Adrenal gland (tissue), 9 donors: ENCODE measurements at regions not wholly inside any gene's neighbourhood (a gene's known extent, or its start where the extent isn't known, plus 50 kb on each side); places are given as distances from the start of the nearest gene placed in this dataset.

Experiments used
- DNase-seq, 7 donors: peaks; one replicate each; pipeline ENCODE4 v3.0.0-alpha.2; 2019 to 2020
- H3K27ac ChIP-seq, 5 donors: fragments of 200-600 bp; sonication (generic) in 4 of 5; 1 replicate in 3 of 5; 2 replicates in 2 of 5; pipeline versions ENCODE4 v1.5.1 to v1.8.0; 2016 to 2020; ENCODE audit warnings: mild to moderate bottlenecking in 1 of 5
- H3K27me3 ChIP-seq: fragments of 200-600 bp; 2 replicates; pipeline ENCODE4 v1.8.0; 2021
- H3K36me3 ChIP-seq, 2 donors: fragments of 200-600 bp; replicated peaks in 1 of 2; 1 replicate in 1 of 2; 2 replicates in 1 of 2; pipeline versions ENCODE4 v1.5.1 to v1.8.0; 2018 to 2022
- H3K4me1 ChIP-seq, 2 donors: fragments of 200-600 bp; replicated peaks in 1 of 2; 1 replicate in 1 of 2; 2 replicates in 1 of 2; pipeline versions ENCODE4 v1.5.1 to v1.8.0; 2018 to 2021
- H3K4me3 ChIP-seq, 4 donors: fragments of 200-600 bp; sonication (generic) in 3 of 4; one replicate each; pipeline ENCODE4 v1.5.1; 2016 to 2018
- H3K9me3 ChIP-seq, 3 donors: fragments of 200-600 bp; sonication (generic) in 1 of 3; replicated peaks in 1 of 3; 1 replicate in 2 of 3; 2 replicates in 1 of 3; pipeline versions ENCODE4 v1.5.1 to v1.8.0; 2016 to 2021
- CTCF ChIP-seq, 6 experiments: fragments of 450-650 bp in 4 of 6; fragments of 200-600 bp in 2 of 6; sonication (generic) in 1 of 6; IDR thresholded peaks; 1 replicate in 5 of 6; 2 replicates in 1 of 6; pipeline versions ENCODE4 v1.5.1 to v1.8.0; 2016 to 2021; ENCODE audit warnings: antibody characterized with exemption in 6 of 6, mild to moderate bottlenecking in 2 of 6, moderate library complexity in 1 of 6
- POLR2A ChIP-seq, 2 donors: fragments of 450-650 bp; IDR thresholded peaks; one replicate each; pipeline ENCODE4 v1.6.1; 2017; ENCODE audit warnings: antibody characterized with exemption in 2 of 2, mild to moderate bottlenecking in 2 of 2, moderate library complexity in 1 of 2
- WGBS, 4 donors: extraction: QIAGEN DNeasy Blood & Tissue Kit in 2 of 4; methylation state at CpG; one replicate each; pipeline versions ENCODE4 v1.1.5 to v1.1.7; 2013 to 2017; 5-methylcytosine and 5-hydroxymethylcytosine counted together
- intact Hi-C, 2 donors: fragments of 100-400 bp; cut with DNase I; formaldehyde crosslinking; loops; one replicate each; pipeline versions ENCODE4 v1.14.1 to v1.15.0; 2022 to 2023
- donor health status: healthy with polysubstance abuse.
- donor health status: Bipolar disorder and iron deficiency.
- donor health status: DM: yes; HTN: yes; CAD: no.
- donor health status: DM: no; HTN: no; CAD: no.
- donor health status: DM: no; HTN: no; CAD: no.

- intact Hi-C loops: no loop called here
- WGBS, 4 donors: 89 to 94% (median 91%) methylated on average over 2 of the region's 2 CpGs
- Histone ChIP-seq H3K4me3 (no peak overlapping the region), H3K36me3 (no peaks in the 10 kb centered on the region), H3K9me3 (no peaks in the 10 kb centered on the region), H3K27me3 (no peaks in the 10 kb centered on the region), H3K27ac (no peak overlapping the region), H3K4me1 (no peaks in the 10 kb centered on the region)
- no peak for DNase-seq
- no peak for TF ChIP-seq POLR2A (IDR thresholded peaks at IDR 0.05)
- no peak for TF ChIP-seq CTCF (IDR thresholded peaks at IDR 0.05)
Measured at GRCh38 chr3:189025866-189026265, 145.9 kb upstream of the TPRG1 start.

- Histone ChIP-seq H3K27ac (no peak overlapping the region), H3K9me3 (no peaks in the 10 kb centered on the region), H3K36me3 (no peaks in the 10 kb centered on the region), H3K4me3 (no peak overlapping the region), H3K27me3 (no peaks in the 10 kb centered on the region), H3K4me1 (no peaks in the 10 kb centered on the region)
- WGBS, 4 donors: 90 to 96% (median 94%) methylated on average over 4 of the region's 4 CpGs
- TF ChIP-seq CTCF (IDR thresholded peaks at IDR 0.05) (no peak), POLR2A (IDR thresholded peaks at IDR 0.05) (no peak)
- DNase-seq: no peak
- intact Hi-C loops: no loop called here
Measured at GRCh38 chr3:189027626-189028155, 144.1 kb upstream of the TPRG1 start.

DNA sequence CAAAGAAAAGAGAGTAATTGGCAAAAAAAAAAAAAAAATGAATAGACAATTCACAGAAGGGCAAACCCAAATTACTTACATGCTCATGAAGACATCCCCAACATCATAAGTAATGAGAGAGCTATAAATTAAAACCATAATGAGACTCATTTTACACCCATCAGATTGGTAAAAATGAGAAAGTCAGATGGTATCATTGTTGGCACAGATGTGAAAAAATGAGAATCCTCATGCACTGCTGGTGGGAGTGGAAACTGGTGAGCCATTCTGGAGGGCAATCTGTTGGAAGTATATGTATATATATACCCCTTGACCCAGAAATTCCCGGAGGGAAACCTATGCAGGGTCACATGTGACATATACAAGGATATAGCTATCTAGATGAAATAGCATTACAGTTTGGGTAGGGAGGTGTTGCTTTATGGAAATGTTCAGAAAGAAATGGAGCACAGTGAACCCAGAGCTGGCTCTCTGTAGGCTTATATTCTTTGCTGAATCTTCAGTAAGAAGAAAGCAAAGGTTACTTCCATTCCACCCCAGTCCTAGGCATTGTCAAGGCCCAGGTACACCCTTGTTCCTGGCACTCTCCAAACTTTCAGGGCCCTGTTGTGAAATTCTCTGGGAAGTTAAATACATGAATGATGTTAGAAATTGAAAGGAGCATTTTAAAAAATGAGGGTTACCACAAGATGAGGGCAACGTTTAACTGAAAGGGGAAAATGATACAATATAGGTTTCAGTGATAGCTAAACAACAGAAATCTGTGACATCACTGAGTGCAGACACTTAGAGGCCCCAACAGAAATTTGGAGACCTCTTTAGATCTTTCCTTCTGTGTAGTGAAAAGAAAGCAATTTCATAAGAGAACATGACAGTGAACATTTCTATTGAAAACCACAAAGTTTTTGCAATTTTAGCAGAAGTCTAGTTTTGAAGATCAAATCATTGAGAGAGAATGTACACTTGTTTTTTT, 132.7 kb upstream of the TPRG1 start:
- H3K27ac ChIP-seq: no peak overlapping the region

More for the DNA sequence above, 132.7 kb upstream of the TPRG1 start:
- no peaks in the 10 kb centered on the region for H3K27me3 ChIP-seq
- no peaks in the 10 kb centered on the region for H3K4me1 ChIP-seq
- no peak for TF ChIP-seq POLR2A (IDR thresholded peaks at IDR 0.05)
- no peak for TF ChIP-seq CTCF (IDR thresholded peaks at IDR 0.05)
- DNase-seq: no peak
- peaks cover 0 to 4% (median 0%) of the 10 kb centered on the region in 3 donors for H3K9me3 ChIP-seq
- H3K36me3 ChIP-seq: no peaks in the 10 kb centered on the region
- 68 to 76% (median 74%) methylated on average over 2 of the region's 2 CpGs for WGBS, 4 donors
- intact Hi-C loops: no loop called here
- no peak overlapping the region for H3K4me3 ChIP-seq
